ENCODE measurements at regions not wholly inside any gene's neighbourhood (a gene's known extent, or its start where the extent isn't known, plus 50 kb on each side); places are given as distances from the start of the nearest gene placed in this dataset.
A peak's percentile ranks its signal among the peaks of the same experiment; 100 is the strongest.
"Not testable (repeated sequence)": the region's sequence is repeated elsewhere in the genome, so short reads cannot be mapped to it uniquely, and the experiment has no call there.

GRCh38 chr14:29982171-29982570, 54.5 kb upstream of the PRKD1 start:
- DNase-seq (ENCODE audit: low read depth), result no peak
- no peak overlapping the region for H3K4me3 ChIP-seq (ENCODE audit: low read length)
- no peak for TF ChIP-seq CTCF (IDR thresholded peaks at IDR 0.05; ENCODE audit: insufficient read depth, low read depth, low read length, missing control alignments)

- TF ChIP-seq CTCF (IDR thresholded peaks at IDR 0.05; ENCODE audit: insufficient read depth, low read depth, low read length, missing control alignments), result no peak
- no peak overlapping the region for H3K4me3 ChIP-seq (ENCODE audit: low read length)
- no peak for DNase-seq (ENCODE audit: low read depth)
Observed at GRCh38 chr14:29982993-29983392, 55.3 kb upstream of the PRKD1 start.

GRCh38 chr14:29990344-29990857, 62.8 kb upstream of the PRKD1 start:
- not testable (repeated sequence) for DNase-seq (ENCODE audit: low read depth); H3K4me3 ChIP-seq (ENCODE audit: low read length)

- H3K4me3 ChIP-seq (ENCODE audit: low read length), result no peak overlapping the region
- no peak for TF ChIP-seq CTCF (IDR thresholded peaks at IDR 0.05; ENCODE audit: insufficient read depth, low read depth, low read length, missing control alignments)
- no peak for DNase-seq (ENCODE audit: low read depth)
Observed at GRCh38 chr14:29990993-29991392, 63.3 kb upstream of the PRKD1 start.

- no peak overlapping the region for H3K4me3 ChIP-seq (ENCODE audit: low read length)
- no peak for TF ChIP-seq CTCF (IDR thresholded peaks at IDR 0.05; ENCODE audit: insufficient read depth, low read depth, low read length, missing control alignments)
- DNase-seq (ENCODE audit: low read depth), result no peak
Observed at GRCh38 chr14:29993143-29993542, 65.5 kb upstream of the PRKD1 start.

- H3K4me3 ChIP-seq (ENCODE audit: low read length), result no peak overlapping the region
- no peak for DNase-seq (ENCODE audit: low read depth)
- peak; percentile 18 for TF ChIP-seq CTCF (IDR thresholded peaks at IDR 0.05; ENCODE audit: insufficient read depth, low read depth, low read length, missing control alignments)
Observed at GRCh38 chr14:29999013-29999539, 71.4 kb upstream of the PRKD1 start.

- no peak for TF ChIP-seq CTCF (IDR thresholded peaks at IDR 0.05; ENCODE audit: insufficient read depth, low read depth, low read length, missing control alignments)
- DNase-seq (ENCODE audit: low read depth), result no peak
- H3K4me3 ChIP-seq (ENCODE audit: low read length), result no peak overlapping the region
Observed at GRCh38 chr14:30002859-30003258, 75.2 kb upstream of the PRKD1 start.
